Neural progenitor cell (in vitro differentiated cells): ENCODE measurements at regions not wholly inside any gene's neighbourhood (a gene's known extent, or its start where the extent isn't known, plus 50 kb on each side); places are given as distances from the start of the nearest gene placed in this dataset.
"Not testable (repeated sequence)": the region's sequence is repeated elsewhere in the genome, so short reads cannot be mapped to it uniquely, and the experiment has no call there.

ENCODE experiments used
- DNase-seq: peaks from one replicate; pipeline ENCODE4 v3.0.0-alpha.2; 2016; ENCODE audit warnings: low spot score
- H2AFZ ChIP-seq: fragments of 200-600 bp; sonication (generic); replicated peaks from 2 replicates; pipeline ENCODE4 v1.6.1; 2016; ENCODE audit warnings: antibody characterized with exemption
- H3F3A ChIP-seq: fragments of 200-600 bp; sonication (generic); 2 replicates; pipeline ENCODE4 v1.6.1; 2016; ENCODE audit warnings: antibody characterized with exemption, low read depth
- H3K27ac ChIP-seq: fragments of 200-600 bp; sonication (generic); 2 replicates; pipeline ENCODE4 v1.5.1; 2016; ENCODE audit warnings: mild to moderate bottlenecking
- H3K27me3 ChIP-seq: fragments of 200-600 bp; sonication (generic); 2 replicates; pipeline ENCODE4 v1.6.1; 2016; ENCODE audit warnings: mild to moderate bottlenecking, moderate library complexity
- H3K36me3 ChIP-seq: fragments of 200-600 bp; sonication (generic); 2 replicates; pipeline ENCODE4 v1.5.1; 2016
- H3K4me1 ChIP-seq: fragments of 200-600 bp; sonication (generic); 2 replicates; pipeline ENCODE4 v1.6.1; 2016; ENCODE audit warnings: mixed run types
- H3K4me2 ChIP-seq: fragments of 200-600 bp; sonication (generic); 2 replicates; pipeline ENCODE4 v1.6.1; 2016
- H3K4me3 ChIP-seq: fragments of 200-600 bp; sonication (generic); 2 replicates; pipeline ENCODE4 v1.5.1; 2016
- H3K79me2 ChIP-seq: fragments of 200-600 bp; sonication (generic); 2 replicates; pipeline ENCODE4 v1.6.1; 2016; ENCODE audit warnings: low read depth
- H3K9ac ChIP-seq: fragments of 200-600 bp; sonication (generic); 2 replicates; pipeline ENCODE4 v1.6.1; 2016
- H3K9me3 ChIP-seq: fragments of 200-600 bp; sonication (generic); 2 replicates; pipeline ENCODE4 v1.5.1; 2016; ENCODE audit warnings: low read depth
- H4K20me1 ChIP-seq: fragments of 200-600 bp; sonication (generic); 2 replicates; pipeline ENCODE4 v1.6.1; 2016; ENCODE audit warnings: low read depth
- H3K27ac Mint-ChIP-seq: 3 replicates; pipeline ENCODE4 v1.8.0; 2021; ENCODE audit warnings: mixed read lengths
- H3K27me3 Mint-ChIP-seq: 2 replicates; pipeline ENCODE4 v1.8.0; 2022; ENCODE audit warnings: low read depth, mild to moderate bottlenecking, inconsistent platforms, moderate library complexity, mixed read lengths; ENCODE audit not compliant: insufficient read depth
- H3K36me3 Mint-ChIP-seq: 3 replicates; pipeline ENCODE4 v1.8.0; 2021; ENCODE audit warnings: mixed read lengths
- H3K4me1 Mint-ChIP-seq: 3 replicates; pipeline ENCODE4 v1.8.0; 2021; ENCODE audit warnings: mixed read lengths
- H3K4me3 Mint-ChIP-seq: 3 replicates; pipeline ENCODE4 v1.8.0; 2021; ENCODE audit warnings: mild to moderate bottlenecking, moderate library complexity, mixed read lengths
- H3K9me3 Mint-ChIP-seq: 3 replicates; pipeline ENCODE4 v1.8.0; 2020; ENCODE audit warnings: mixed read lengths
- CTCF ChIP-seq: fragments of 200-600 bp; sonication (generic); IDR thresholded peaks from 2 replicates; pipeline ENCODE4 v1.5.1; 2017; ENCODE audit warnings: antibody characterized with exemption, mild to moderate bottlenecking
- EZH2 ChIP-seq: fragments of 200-600 bp; sonication (generic); IDR thresholded peaks from 2 replicates; pipeline ENCODE4 v1.6.1; 2017; ENCODE audit warnings: antibody characterized with exemption, mild to moderate bottlenecking, moderate library complexity
- EZH2phosphoT487 ChIP-seq: fragments of 200-600 bp; sonication (generic); IDR thresholded peaks from 2 replicates; pipeline ENCODE4 v1.6.1; 2017; ENCODE audit warnings: antibody characterized with exemption

GRCh38 chr16:60357876-60358522 lies 1623.9 kb upstream of the GOT2 start:
- H4K20me1 ChIP-seq, H3K9me3 Mint-ChIP-seq, H3K4me2 ChIP-seq, H3K4me1 ChIP-seq, H3K36me3 Mint-ChIP-seq, H3K79me2 ChIP-seq, H2AFZ ChIP-seq, H3K4me3 Mint-ChIP-seq, H3K9ac ChIP-seq, DNase-seq, H3K36me3 ChIP-seq, H3K27me3 ChIP-seq, H3K27me3 Mint-ChIP-seq, H3F3A ChIP-seq, H3K27ac ChIP-seq, H3K9me3 ChIP-seq, H3K4me3 ChIP-seq, H3K27ac Mint-ChIP-seq: not testable (repeated sequence)
- H3K4me1 Mint-ChIP-seq, result peaks cover 16% of the 10 kb centered on the region

GRCh38 chr16:60346256-60346655 lies 1612.1 kb upstream of the GOT2 start:
- H3K27ac Mint-ChIP-seq, result no peak overlapping the region
- Histone ChIP-seq H3K79me2 (no peaks in the 10 kb centered on the region), H4K20me1 (no peaks in the 10 kb centered on the region), H3K27me3 (no peaks in the 10 kb centered on the region), H3K4me3 (no peak overlapping the region), H2AFZ (no peak overlapping the region), H3K27ac (no peak overlapping the region), H3K36me3 (no peaks in the 10 kb centered on the region), H3K9me3 (no peaks in the 10 kb centered on the region), H3K4me2 (no peak overlapping the region), H3K4me1 (no peaks in the 10 kb centered on the region), H3K9ac (no peak overlapping the region), H3F3A (no peaks in the 10 kb centered on the region)
- H3K36me3 Mint-ChIP-seq, result no peaks in the 10 kb centered on the region
- H3K4me3 Mint-ChIP-seq, result no peak overlapping the region
- no peaks in the 10 kb centered on the region for H3K4me1 Mint-ChIP-seq
- TF ChIP-seq EZH2phosphoT487, result no peak
- no peak for TF ChIP-seq CTCF
- TF ChIP-seq EZH2, result no peak
- no peak for DNase-seq
- H3K27me3 Mint-ChIP-seq, result peaks cover 4% of the 10 kb centered on the region
- peaks cover 3% of the 10 kb centered on the region for H3K9me3 Mint-ChIP-seq

GRCh38 chr16:60337671-60338070 lies 1603.6 kb upstream of the GOT2 start:
- TF ChIP-seq EZH2 (no peak), CTCF (no peak), EZH2phosphoT487 (no peak)
- H3K4me3 ChIP-seq, result no peak overlapping the region
- no peak overlapping the region for H3K9ac ChIP-seq
- H3K27ac ChIP-seq, result no peak overlapping the region
- Mint-ChIP-seq H3K4me1 (no peaks in the 10 kb centered on the region), H3K27me3 (peaks cover 2% of the 10 kb centered on the region), H3K36me3 (no peaks in the 10 kb centered on the region), H3K4me3 (no peak overlapping the region), H3K27ac (no peak overlapping the region), H3K9me3 (peaks cover 2% of the 10 kb centered on the region)
- no peaks in the 10 kb centered on the region for H3F3A ChIP-seq
- H3K36me3 ChIP-seq, result no peaks in the 10 kb centered on the region
- H3K79me2 ChIP-seq, result no peaks in the 10 kb centered on the region
- no peaks in the 10 kb centered on the region for H4K20me1 ChIP-seq
- no peaks in the 10 kb centered on the region for H3K27me3 ChIP-seq
- no peak overlapping the region for H2AFZ ChIP-seq
- DNase-seq, result no peak
- H3K4me1 ChIP-seq, result no peaks in the 10 kb centered on the region
- H3K9me3 ChIP-seq, result no peaks in the 10 kb centered on the region
- no peak overlapping the region for H3K4me2 ChIP-seq

GRCh38 chr16:60331168-60331567 lies 1597.1 kb upstream of the GOT2 start:
- Histone ChIP-seq H3F3A (no peaks in the 10 kb centered on the region), H3K4me1 (no peaks in the 10 kb centered on the region), H4K20me1 (no peaks in the 10 kb centered on the region), H3K4me2 (no peak overlapping the region), H3K9ac (no peak overlapping the region), H3K9me3 (no peaks in the 10 kb centered on the region), H3K36me3 (no peaks in the 10 kb centered on the region), H3K79me2 (no peaks in the 10 kb centered on the region), H3K27ac (no peak overlapping the region), H3K4me3 (no peak overlapping the region), H2AFZ (no peak overlapping the region), H3K27me3 (no peaks in the 10 kb centered on the region)
- Mint-ChIP-seq H3K27ac (no peak overlapping the region), H3K4me1 (no peaks in the 10 kb centered on the region), H3K9me3 (peaks cover 2% of the 10 kb centered on the region), H3K4me3 (no peak overlapping the region), H3K27me3 (peaks cover 2% of the 10 kb centered on the region), H3K36me3 (no peaks in the 10 kb centered on the region)
- TF ChIP-seq CTCF (no peak), EZH2phosphoT487 (no peak), EZH2 (no peak)
- DNase-seq, result no peak
